ENCODE measurements at regions not wholly inside any gene's neighbourhood (a gene's known extent, or its start where the extent isn't known, plus 50 kb on each side); places are given as distances from the start of the nearest gene placed in this dataset.

DNA sequence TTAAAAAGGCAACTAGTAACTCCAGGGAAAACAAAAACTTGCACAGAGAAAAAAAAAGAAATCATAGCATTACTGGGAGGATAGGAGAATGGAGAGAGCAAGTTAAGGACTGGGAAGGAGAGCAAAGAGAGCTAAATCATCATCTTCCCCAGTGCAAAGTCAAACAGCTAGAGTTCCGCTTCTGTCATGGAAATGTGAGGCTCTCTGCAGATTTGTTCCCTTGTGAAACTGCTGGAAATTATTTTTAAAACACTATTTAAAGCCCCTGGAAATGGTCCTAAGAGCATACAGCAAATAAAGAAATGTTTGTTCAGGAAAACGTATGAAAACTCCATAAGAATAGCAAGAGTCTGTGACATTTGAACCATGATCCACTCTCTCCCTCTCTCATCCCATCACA lies 64.6 kb downstream of the CAMK2N1 start:
- TF ChIP-seq, protein P1, sequence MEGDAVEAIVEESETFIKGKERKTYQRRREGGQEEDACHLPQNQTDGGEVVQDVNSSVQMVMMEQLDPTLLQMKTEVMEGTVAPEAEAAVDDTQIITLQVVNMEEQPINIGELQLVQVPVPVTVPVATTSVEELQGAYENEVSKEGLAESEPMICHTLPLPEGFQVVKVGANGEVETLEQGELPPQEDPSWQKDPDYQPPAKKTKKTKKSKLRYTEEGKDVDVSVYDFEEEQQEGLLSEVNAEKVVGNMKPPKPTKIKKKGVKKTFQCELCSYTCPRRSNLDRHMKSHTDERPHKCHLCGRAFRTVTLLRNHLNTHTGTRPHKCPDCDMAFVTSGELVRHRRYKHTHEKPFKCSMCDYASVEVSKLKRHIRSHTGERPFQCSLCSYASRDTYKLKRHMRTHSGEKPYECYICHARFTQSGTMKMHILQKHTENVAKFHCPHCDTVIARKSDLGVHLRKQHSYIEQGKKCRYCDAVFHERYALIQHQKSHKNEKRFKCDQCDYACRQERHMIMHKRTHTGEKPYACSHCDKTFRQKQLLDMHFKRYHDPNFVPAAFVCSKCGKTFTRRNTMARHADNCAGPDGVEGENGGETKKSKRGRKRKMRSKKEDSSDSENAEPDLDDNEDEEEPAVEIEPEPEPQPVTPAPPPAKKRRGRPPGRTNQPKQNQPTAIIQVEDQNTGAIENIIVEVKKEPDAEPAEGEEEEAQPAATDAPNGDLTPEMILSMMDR (conservative IDR thresholded peaks at IDR 0.05; ENCODE audit: low read length) = no peak
- TF ChIP-seq EZH2phosphoT487 (IDR thresholded peaks at IDR 0.05; ENCODE audit: borderline replicate concordance) = no peak

Measured in Loucy (cell line).